ENCODE measurements at regions not wholly inside any gene's neighbourhood (a gene's known extent, or its start where the extent isn't known, plus 50 kb on each side); places are given as distances from the start of the nearest gene placed in this dataset.
"Not testable (repeated sequence)": the region's sequence is repeated elsewhere in the genome, so short reads cannot be mapped to it uniquely, and the experiment has no call there.

- no peak for DNase-seq
- H3K4me3 ChIP-seq: no peak overlapping the region
- intact Hi-C loops (cut with DNase I): no loop called here
- no peak overlapping the region for H3K27ac ChIP-seq
- H3K36me3 ChIP-seq: no peaks in the 10 kb centered on the region
- no peaks in the 10 kb centered on the region for H3K9me3 ChIP-seq
- 80 to 87% (median 86%) methylated on average over 3 of the region's 3 CpGs for WGBS, 4 donors
- H3K27me3 ChIP-seq: no peaks in the 10 kb centered on the region
- H3K4me1 ChIP-seq: no peaks in the 10 kb centered on the region
- TF ChIP-seq POLR2A (IDR thresholded peaks at IDR 0.05) (no peak), CTCF (IDR thresholded peaks at IDR 0.05) (no peak)
- no peak for ATAC-seq
These were observed 480.7 kb downstream of the HTR1B start for GRCh38 chr6:76982476-76983199.

- H3K27ac ChIP-seq: no peak overlapping the region
- intact Hi-C loops (cut with DNase I): no loop called here
- H3K27me3 ChIP-seq: no peaks in the 10 kb centered on the region
- H3K4me3 ChIP-seq: no peak overlapping the region
- TF ChIP-seq CTCF (IDR thresholded peaks at IDR 0.05): no peak
- no peak for TF ChIP-seq POLR2A (IDR thresholded peaks at IDR 0.05)
- ATAC-seq: peak in 2 of 4 donors; percentile 36 to 61
- no peaks in the 10 kb centered on the region for H3K4me1 ChIP-seq
- H3K36me3 ChIP-seq: no peaks in the 10 kb centered on the region
- no peak for DNase-seq
- no peaks in the 10 kb centered on the region for H3K9me3 ChIP-seq
These were observed 490.8 kb downstream of the HTR1B start for GRCh38 chr6:76972474-76972873.

GRCh38 chr6:76959177-76959576 is 504.1 kb downstream of the HTR1B start:
- H3K4me3 ChIP-seq; H3K27ac ChIP-seq; H3K9me3 ChIP-seq; DNase-seq; H3K36me3 ChIP-seq; ATAC-seq; H3K27me3 ChIP-seq; intact Hi-C loops (cut with DNase I); H3K4me1 ChIP-seq: not testable (repeated sequence)
- 89 to 93% (median 90%) methylated on average over 15 of the region's 15 CpGs for WGBS, 4 donors

- intact Hi-C loops (cut with DNase I): no loop called here
- DNase-seq (no peak), ATAC-seq (no peak)
- Histone ChIP-seq H3K36me3 (no peaks in the 10 kb centered on the region), H3K9me3 (peaks cover 0 to 15% (median 4%) of the 10 kb centered on the region in 12 donors), H3K27me3 (no peaks in the 10 kb centered on the region), H3K4me1 (no peaks in the 10 kb centered on the region), H3K4me3 (no peak overlapping the region), H3K27ac (no peak overlapping the region)
- 88 to 100% (median 90%) methylated on average over 2 of the region's 2 CpGs for WGBS, 4 donors
- TF ChIP-seq CTCF (IDR thresholded peaks at IDR 0.05) (no peak), POLR2A (IDR thresholded peaks at IDR 0.05) (no peak)
These were observed 520.9 kb downstream of the HTR1B start for GRCh38 chr6:76942203-76942966.
